ENCODE measurements at regions not wholly inside any gene's neighbourhood (a gene's known extent, or its start where the extent isn't known, plus 50 kb on each side); places are given as distances from the start of the nearest gene placed in this dataset.
"Not testable (repeated sequence)": the region's sequence is repeated elsewhere in the genome, so short reads cannot be mapped to it uniquely, and the experiment has no call there.

- no peak for DNase-seq
Measured at GRCh38 chr2:16454621-16455020, 211.0 kb downstream of the CYRIA start.

- no peak for DNase-seq
Measured at GRCh38 chr2:16452123-16452522, 213.5 kb downstream of the CYRIA start.

GRCh38 chr2:16446706-16447105 is 218.9 kb downstream of the CYRIA start:
- no peak for DNase-seq

- DNase-seq: no peak
Measured at GRCh38 chr2:16442971-16443370, 222.7 kb downstream of the CYRIA start.

GRCh38 chr2:16441431-16441830 is 224.2 kb downstream of the CYRIA start:
- DNase-seq: no peak

- DNase-seq: no peak
Measured at GRCh38 chr2:16440898-16441297, 224.7 kb downstream of the CYRIA start.

GRCh38 chr2:16438613-16439321 is 226.9 kb downstream of the CYRIA start:
- no peak for DNase-seq

GRCh38 chr2:16437189-16437588 is 228.4 kb downstream of the CYRIA start:
- no peak for DNase-seq

GRCh38 chr2:16434393-16434792 is 231.2 kb downstream of the CYRIA start:
- no peak for DNase-seq

- DNase-seq: no peak
Measured at GRCh38 chr2:16430846-16431245, 234.8 kb downstream of the CYRIA start.

- DNase-seq: no peak
Measured at GRCh38 chr2:16429431-16430145, 236.0 kb downstream of the CYRIA start.

GRCh38 chr2:16429002-16429401 is 236.6 kb downstream of the CYRIA start:
- no peak for DNase-seq

GRCh38 chr2:16425462-16426336 is 239.9 kb downstream of the CYRIA start:
- DNase-seq: no peak

GRCh38 chr2:16420421-16420820 is 245.2 kb downstream of the CYRIA start:
- no peak for DNase-seq

- DNase-seq: no peak
Measured at GRCh38 chr2:16417726-16418125, 247.9 kb downstream of the CYRIA start.

- DNase-seq: no peak
Measured at GRCh38 chr2:16416651-16417050, 249.0 kb downstream of the CYRIA start.

- DNase-seq: not testable (repeated sequence)
Measured at GRCh38 chr2:16415861-16416260, 249.8 kb downstream of the CYRIA start.

- DNase-seq: no peak
Measured at GRCh38 chr2:16413947-16414346, 251.7 kb downstream of the CYRIA start.

- no peak for DNase-seq
Measured at GRCh38 chr2:16413285-16413684, 252.3 kb downstream of the CYRIA start.

GRCh38 chr2:16412321-16413030 is 253.2 kb downstream of the CYRIA start:
- no peak for DNase-seq

GRCh38 chr2:16411788-16412187 is 253.8 kb downstream of the CYRIA start:
- no peak for DNase-seq

GRCh38 chr2:16409849-16410248 is 255.8 kb downstream of the CYRIA start:
- no peak for DNase-seq

- no peak for DNase-seq
Measured at GRCh38 chr2:16409006-16409390, 256.6 kb downstream of the CYRIA start.
